ENCODE measurements at regions not wholly inside any gene's neighbourhood (a gene's known extent, or its start where the extent isn't known, plus 50 kb on each side); places are given as distances from the start of the nearest gene placed in this dataset.

DNA sequence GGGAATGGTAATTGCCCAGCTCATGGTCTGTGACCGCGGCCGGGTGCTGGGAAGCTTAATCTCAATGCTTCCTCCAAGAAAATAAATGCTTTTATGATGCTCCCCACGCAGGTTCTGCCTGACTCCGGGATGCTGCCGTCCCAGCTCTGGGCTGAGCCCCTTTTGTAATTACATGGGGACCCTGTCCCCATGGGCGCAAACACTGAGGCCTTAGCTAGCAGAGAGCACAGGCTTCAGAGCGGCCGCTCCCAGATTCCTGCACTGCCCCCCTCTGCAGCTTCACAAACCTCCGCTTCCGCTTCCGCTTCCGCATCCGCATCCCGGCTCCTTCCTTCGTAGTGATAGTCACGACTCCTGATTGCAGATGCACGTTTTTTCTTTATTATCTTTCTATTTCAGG lies 129.5 kb downstream of the KIF26A start:
- CTCF ChIA-PET, result interaction anchor here (1.0 kb wide), 1 partner anchor 43 kb away, joined by 12 read pairs; no protein-coding TSS in a partner anchor
- no peaks in the 10 kb centered on the region for H3K36me3 ChIP-seq (ENCODE audit: control insufficient read depth in 2 of 2, insufficient read depth in 1 of 2, low read length in 2 of 2)
- POLR2A ChIA-PET, result no interaction called here

More for the DNA sequence above, 129.5 kb downstream of the KIF26A start:
- H3K27ac ChIP-seq (ENCODE audit: extremely low read depth, low read depth, low read length), result no peak overlapping the region
- TF ChIP-seq ZNF629 (tag by site-specific recombination; IDR thresholded peaks at IDR 0.05) (no peak), SALL2 (tag by site-specific recombination; IDR thresholded peaks at IDR 0.05; ENCODE audit: borderline replicate concordance) (no peak), ZNF768 (tag by site-specific recombination; IDR thresholded peaks at IDR 0.05) (no peak), ZNF777 (tag by site-specific recombination; IDR thresholded peaks at IDR 0.05; ENCODE audit: borderline replicate concordance) (no peak), ZNF423 (tag by site-specific recombination; IDR thresholded peaks at IDR 0.05) (no peak), ZNF521 (tag by site-specific recombination; IDR thresholded peaks at IDR 0.05) (no peak), ZNF747 (tag by site-specific recombination; IDR thresholded peaks at IDR 0.05) (no peak), ZNF560 (tag by site-specific recombination; IDR thresholded peaks at IDR 0.05; ENCODE audit: borderline replicate concordance) (no peak), HOXA7 (CRISPR knock-in tag; IDR thresholded peaks at IDR 0.05; ENCODE audit: borderline replicate concordance) (no peak)
- TF ChIP-seq, protein P1, sequence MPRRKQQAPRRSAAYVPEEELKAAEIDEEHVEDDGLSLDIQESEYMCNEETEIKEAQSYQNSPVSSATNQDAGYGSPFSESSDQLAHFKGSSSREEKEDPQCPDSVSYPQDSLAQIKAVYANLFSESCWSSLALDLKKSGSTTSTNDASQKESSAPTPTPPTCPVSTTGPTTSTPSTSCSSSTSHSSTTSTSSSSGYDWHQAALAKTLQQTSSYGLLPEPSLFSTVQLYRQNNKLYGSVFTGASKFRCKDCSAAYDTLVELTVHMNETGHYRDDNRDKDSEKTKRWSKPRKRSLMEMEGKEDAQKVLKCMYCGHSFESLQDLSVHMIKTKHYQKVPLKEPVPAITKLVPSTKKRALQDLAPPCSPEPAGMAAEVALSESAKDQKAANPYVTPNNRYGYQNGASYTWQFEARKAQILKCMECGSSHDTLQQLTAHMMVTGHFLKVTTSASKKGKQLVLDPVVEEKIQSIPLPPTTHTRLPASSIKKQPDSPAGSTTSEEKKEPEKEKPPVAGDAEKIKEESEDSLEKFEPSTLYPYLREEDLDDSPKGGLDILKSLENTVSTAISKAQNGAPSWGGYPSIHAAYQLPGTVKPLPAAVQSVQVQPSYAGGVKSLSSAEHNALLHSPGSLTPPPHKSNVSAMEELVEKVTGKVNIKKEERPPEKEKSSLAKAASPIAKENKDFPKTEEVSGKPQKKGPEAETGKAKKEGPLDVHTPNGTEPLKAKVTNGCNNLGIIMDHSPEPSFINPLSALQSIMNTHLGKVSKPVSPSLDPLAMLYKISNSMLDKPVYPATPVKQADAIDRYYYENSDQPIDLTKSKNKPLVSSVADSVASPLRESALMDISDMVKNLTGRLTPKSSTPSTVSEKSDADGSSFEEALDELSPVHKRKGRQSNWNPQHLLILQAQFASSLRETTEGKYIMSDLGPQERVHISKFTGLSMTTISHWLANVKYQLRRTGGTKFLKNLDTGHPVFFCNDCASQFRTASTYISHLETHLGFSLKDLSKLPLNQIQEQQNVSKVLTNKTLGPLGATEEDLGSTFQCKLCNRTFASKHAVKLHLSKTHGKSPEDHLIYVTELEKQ (tag by site-specific recombination; IDR thresholded peaks at IDR 0.05; ENCODE audit: borderline replicate concordance), result no peak
- TF ChIP-seq, protein P2, sequence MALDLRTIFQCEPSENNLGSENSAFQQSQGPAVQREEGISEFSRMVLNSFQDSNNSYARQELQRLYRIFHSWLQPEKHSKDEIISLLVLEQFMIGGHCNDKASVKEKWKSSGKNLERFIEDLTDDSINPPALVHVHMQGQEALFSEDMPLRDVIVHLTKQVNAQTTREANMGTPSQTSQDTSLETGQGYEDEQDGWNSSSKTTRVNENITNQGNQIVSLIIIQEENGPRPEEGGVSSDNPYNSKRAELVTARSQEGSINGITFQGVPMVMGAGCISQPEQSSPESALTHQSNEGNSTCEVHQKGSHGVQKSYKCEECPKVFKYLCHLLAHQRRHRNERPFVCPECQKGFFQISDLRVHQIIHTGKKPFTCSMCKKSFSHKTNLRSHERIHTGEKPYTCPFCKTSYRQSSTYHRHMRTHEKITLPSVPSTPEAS (tag by site-specific recombination; IDR thresholded peaks at IDR 0.05), result no peak
- TF ChIP-seq, protein P3, sequence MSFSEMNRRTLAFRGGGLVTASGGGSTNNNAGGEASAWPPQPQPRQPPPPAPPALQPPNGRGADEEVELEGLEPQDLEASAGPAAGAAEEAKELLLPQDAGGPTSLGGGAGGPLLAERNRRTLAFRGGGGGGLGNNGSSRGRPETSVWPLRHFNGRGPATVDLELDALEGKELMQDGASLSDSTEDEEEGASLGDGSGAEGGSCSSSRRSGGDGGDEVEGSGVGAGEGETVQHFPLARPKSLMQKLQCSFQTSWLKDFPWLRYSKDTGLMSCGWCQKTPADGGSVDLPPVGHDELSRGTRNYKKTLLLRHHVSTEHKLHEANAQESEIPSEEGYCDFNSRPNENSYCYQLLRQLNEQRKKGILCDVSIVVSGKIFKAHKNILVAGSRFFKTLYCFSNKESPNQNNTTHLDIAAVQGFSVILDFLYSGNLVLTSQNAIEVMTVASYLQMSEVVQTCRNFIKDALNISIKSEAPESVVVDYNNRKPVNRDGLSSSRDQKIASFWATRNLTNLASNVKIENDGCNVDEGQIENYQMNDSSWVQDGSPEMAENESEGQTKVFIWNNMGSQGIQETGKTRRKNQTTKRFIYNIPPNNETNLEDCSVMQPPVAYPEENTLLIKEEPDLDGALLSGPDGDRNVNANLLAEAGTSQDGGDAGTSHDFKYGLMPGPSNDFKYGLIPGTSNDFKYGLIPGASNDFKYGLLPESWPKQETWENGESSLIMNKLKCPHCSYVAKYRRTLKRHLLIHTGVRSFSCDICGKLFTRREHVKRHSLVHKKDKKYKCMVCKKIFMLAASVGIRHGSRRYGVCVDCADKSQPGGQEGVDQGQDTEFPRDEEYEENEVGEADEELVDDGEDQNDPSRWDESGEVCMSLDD (tag by site-specific recombination; IDR thresholded peaks at IDR 0.05), result no peak
- TF ChIP-seq, protein P4, sequence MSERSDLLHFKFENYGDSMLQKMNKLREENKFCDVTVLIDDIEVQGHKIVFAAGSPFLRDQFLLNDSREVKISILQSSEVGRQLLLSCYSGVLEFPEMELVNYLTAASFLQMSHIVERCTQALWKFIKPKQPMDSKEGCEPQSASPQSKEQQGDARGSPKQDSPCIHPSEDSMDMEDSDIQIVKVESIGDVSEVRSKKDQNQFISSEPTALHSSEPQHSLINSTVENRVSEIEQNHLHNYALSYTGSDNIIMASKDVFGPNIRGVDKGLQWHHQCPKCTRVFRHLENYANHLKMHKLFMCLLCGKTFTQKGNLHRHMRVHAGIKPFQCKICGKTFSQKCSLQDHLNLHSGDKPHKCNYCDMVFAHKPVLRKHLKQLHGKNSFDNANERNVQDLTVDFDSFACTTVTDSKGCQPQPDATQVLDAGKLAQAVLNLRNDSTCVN (tag by site-specific recombination; optimal IDR thresholded peaks at IDR 0.05), result no peak
- TF ChIP-seq, protein P5, sequence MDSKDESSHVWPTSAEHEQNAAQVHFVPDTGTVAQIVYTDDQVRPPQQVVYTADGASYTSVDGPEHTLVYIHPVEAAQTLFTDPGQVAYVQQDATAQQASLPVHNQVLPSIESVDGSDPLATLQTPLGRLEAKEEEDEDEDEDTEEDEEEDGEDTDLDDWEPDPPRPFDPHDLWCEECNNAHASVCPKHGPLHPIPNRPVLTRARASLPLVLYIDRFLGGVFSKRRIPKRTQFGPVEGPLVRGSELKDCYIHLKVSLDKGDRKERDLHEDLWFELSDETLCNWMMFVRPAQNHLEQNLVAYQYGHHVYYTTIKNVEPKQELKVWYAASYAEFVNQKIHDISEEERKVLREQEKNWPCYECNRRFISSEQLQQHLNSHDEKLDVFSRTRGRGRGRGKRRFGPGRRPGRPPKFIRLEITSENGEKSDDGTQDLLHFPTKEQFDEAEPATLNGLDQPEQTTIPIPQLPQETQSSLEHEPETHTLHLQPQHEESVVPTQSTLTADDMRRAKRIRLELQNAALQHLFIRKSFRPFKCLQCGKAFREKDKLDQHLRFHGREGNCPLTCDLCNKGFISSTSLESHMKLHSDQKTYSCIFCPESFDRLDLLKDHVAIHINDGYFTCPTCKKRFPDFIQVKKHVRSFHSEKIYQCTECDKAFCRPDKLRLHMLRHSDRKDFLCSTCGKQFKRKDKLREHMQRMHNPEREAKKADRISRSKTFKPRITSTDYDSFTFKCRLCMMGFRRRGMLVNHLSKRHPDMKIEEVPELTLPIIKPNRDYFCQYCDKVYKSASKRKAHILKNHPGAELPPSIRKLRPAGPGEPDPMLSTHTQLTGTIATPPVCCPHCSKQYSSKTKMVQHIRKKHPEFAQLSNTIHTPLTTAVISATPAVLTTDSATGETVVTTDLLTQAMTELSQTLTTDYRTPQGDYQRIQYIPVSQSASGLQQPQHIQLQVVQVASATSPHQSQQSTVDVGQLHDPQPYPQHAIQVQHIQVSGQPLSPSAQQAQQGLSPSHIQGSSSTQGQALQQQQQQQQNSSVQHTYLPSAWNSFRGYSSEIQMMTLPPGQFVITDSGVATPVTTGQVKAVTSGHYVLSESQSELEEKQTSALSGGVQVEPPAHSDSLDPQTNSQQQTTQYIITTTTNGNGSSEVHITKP (tag by site-specific recombination; IDR thresholded peaks at IDR 0.05), result no peak
- TF ChIP-seq, protein P6, sequence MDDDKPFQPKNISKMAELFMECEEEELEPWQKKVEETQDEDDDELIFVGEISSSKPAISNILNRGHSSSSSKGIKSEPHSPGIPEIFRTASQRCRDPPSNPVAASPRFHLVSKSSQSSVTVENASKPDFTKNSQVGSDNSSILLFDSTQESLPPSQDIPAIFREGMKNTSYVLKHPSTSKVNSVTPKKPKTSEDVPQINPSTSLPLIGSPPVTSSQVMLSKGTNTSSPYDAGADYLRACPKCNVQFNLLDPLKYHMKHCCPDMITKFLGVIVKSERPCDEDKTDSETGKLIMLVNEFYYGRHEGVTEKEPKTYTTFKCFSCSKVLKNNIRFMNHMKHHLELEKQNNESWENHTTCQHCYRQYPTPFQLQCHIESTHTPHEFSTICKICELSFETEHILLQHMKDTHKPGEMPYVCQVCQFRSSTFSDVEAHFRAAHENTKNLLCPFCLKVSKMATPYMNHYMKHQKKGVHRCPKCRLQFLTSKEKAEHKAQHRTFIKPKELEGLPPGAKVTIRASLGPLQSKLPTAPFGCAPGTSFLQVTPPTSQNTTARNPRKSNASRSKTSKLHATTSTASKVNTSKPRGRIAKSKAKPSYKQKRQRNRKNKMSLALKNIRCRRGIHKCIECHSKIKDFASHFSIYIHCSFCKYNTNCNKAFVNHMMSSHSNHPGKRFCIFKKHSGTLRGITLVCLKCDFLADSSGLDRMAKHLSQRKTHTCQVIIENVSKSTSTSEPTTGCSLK (tag by site-specific recombination; IDR thresholded peaks at IDR 0.05), result no peak
- H3K4me3 ChIP-seq (ENCODE audit: low read depth, low read length), result no peak overlapping the region
- no peaks in the 10 kb centered on the region for H3K4me1 ChIP-seq (ENCODE audit: control insufficient read depth, insufficient read depth, low read length)
- H3K9me3 ChIP-seq (ENCODE audit: control insufficient read depth, insufficient read depth, low read depth, low read length), result no peaks in the 10 kb centered on the region

Data from HEK293 (cell line).